ENCODE measurements at regions not wholly inside any gene's neighbourhood (a gene's known extent, or its start where the extent isn't known, plus 50 kb on each side); places are given as distances from the start of the nearest gene placed in this dataset.

DNA sequence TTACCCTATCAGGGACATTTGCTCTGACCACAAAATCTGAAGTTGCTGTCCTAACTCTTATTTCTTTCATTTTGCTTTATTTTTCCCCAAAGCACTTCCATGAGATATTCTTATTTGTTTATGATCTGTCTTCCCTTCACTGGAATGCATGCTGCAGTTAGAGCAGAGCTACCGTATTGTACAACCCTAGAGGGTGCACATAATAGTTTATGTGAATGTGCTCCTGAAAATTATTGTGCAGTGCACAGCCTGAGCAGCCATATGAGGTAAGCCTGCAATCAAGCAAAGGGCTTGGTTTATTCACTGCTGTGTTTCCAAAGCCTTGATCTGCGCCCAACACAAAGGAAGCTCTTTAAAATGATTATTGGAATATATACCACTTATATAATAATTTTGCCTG lies 120.3 kb upstream of the CADPS start:
- TF ChIP-seq POLR2AphosphoS5 (IDR thresholded peaks at IDR 0.05; ENCODE audit: low read depth, low read length) (no peak), TAF1 (IDR thresholded peaks at IDR 0.05; ENCODE audit: low read depth, low read length) (no peak), POU2F2 (IDR thresholded peaks at IDR 0.05; ENCODE audit: low read depth, low read length) (no peak), POLR2A (IDR thresholded peaks at IDR 0.05; ENCODE audit: low read depth, low read length) (no peak), PAX5 (IDR thresholded peaks at IDR 0.05; ENCODE audit: insufficient read depth, low read length, severe bottlenecking) (no peak)
- DNase-seq (ENCODE audit: insufficient read length, low spot score) (no peak), FAIRE-seq (no peak)

DNA sequence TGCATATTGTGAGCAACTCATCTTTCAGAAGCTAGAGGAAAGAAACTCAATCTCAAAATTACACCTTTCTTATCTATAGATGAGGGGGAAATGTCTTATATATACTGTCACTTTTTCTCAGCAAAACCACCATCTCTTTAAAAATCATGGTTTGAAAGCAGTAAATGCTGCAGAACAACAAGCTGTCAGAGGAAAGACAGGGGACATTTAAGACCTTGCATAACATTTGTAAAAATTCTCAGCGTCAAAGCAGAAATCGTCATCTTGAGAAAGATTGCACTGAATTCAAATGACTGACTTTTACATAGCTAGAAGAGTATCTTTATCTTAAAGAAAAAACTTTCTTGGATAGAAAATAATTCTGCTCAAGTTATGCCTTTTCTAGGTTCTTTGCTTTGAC lies 122.2 kb upstream of the CADPS start:
- no peak for FAIRE-seq
- DNase-seq (ENCODE audit: insufficient read length, low spot score) = no peak
- TF ChIP-seq POLR2AphosphoS5 (IDR thresholded peaks at IDR 0.05; ENCODE audit: low read depth, low read length) (no peak), PAX5 (IDR thresholded peaks at IDR 0.05; ENCODE audit: insufficient read depth, low read length, severe bottlenecking) (no peak), POU2F2 (IDR thresholded peaks at IDR 0.05; ENCODE audit: low read depth, low read length) (no peak), TAF1 (IDR thresholded peaks at IDR 0.05; ENCODE audit: low read depth, low read length) (no peak), POLR2A (IDR thresholded peaks at IDR 0.05; ENCODE audit: low read depth, low read length) (no peak), SPI1 (IDR thresholded peaks at IDR 0.05; ENCODE audit: low read depth, low read length) (no peak)

DNA sequence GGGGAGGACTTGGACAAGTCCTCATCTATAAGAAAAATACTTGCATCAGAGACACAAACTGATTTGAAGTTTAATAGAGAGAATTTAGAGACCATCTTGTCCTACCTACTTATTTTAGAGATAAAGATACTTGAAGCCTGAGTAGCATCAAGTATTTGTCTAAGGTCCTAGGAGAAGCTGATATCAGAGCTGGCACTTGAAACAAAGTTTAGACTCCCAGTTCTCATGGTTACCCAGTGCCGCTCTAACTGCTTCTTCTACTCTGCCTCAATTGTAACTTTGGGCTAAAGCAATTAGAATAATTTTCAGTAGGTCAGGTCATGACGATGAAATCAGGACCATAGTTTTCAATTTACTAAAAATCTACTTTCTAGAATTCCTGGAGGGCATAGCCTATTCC lies 123.9 kb upstream of the CADPS start:
- TF ChIP-seq POLR2A (IDR thresholded peaks at IDR 0.05; ENCODE audit: low read depth, low read length) (no peak), POLR2AphosphoS5 (IDR thresholded peaks at IDR 0.05; ENCODE audit: low read depth, low read length) (no peak), POU2F2 (IDR thresholded peaks at IDR 0.05; ENCODE audit: low read depth, low read length) (no peak), TAF1 (IDR thresholded peaks at IDR 0.05; ENCODE audit: low read depth, low read length) (no peak), PAX5 (IDR thresholded peaks at IDR 0.05; ENCODE audit: insufficient read depth, low read length, severe bottlenecking) (no peak), SPI1 (IDR thresholded peaks at IDR 0.05; ENCODE audit: low read depth, low read length) (no peak)
- FAIRE-seq (no peak), DNase-seq (ENCODE audit: insufficient read length, low spot score) (no peak)

DNA sequence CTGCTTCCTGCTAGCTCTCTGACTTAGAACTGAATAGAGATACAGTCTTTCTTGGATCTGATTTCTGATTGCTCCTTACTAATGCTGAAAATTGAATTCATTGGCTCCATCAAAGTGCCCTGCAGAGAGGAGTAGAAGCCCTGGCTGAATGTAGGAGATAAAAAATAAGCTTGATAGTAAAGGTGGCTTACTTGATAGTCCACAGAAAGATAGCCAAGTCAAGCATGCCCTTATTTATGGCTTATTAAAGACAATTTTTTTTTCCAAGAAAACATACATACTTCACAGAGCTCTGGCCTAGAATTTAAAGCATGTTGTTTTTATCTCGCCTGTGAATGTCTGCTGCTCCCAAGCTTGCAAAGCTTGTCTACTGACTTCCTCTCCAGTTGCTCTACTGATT lies 124.6 kb upstream of the CADPS start:
- DNase-seq (ENCODE audit: insufficient read length, low spot score) (no peak), FAIRE-seq (no peak)
- TF ChIP-seq POLR2AphosphoS5 (IDR thresholded peaks at IDR 0.05; ENCODE audit: low read depth, low read length) (no peak), SPI1 (IDR thresholded peaks at IDR 0.05; ENCODE audit: low read depth, low read length) (no peak), TAF1 (IDR thresholded peaks at IDR 0.05; ENCODE audit: low read depth, low read length) (no peak), PAX5 (IDR thresholded peaks at IDR 0.05; ENCODE audit: insufficient read depth, low read length, severe bottlenecking) (no peak), POLR2A (IDR thresholded peaks at IDR 0.05; ENCODE audit: low read depth, low read length) (no peak)

DNA sequence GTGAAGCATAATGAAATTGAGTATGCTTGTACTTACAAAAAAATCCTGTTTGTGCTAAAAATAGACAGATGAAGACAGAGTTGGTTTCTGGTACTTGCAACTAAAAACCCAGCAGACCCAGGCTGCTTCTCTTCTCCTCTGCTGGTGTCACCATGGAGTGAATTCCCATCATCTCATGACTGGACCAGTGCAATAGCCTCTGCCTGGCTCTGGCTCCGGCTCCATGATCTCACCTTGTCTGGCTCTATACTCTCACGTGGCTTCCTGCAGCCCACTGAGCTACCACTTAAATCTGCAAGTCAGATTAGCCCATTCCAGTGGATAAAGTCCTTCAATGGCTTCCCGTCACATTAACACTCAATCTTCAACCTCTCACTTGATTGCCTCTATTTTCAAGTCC lies 129.2 kb upstream of the CADPS start:
- TF ChIP-seq POU2F2 (IDR thresholded peaks at IDR 0.05; ENCODE audit: low read depth, low read length) = no peak
- FAIRE-seq = no peak
- no peak for DNase-seq (ENCODE audit: insufficient read length, low spot score)

DNA sequence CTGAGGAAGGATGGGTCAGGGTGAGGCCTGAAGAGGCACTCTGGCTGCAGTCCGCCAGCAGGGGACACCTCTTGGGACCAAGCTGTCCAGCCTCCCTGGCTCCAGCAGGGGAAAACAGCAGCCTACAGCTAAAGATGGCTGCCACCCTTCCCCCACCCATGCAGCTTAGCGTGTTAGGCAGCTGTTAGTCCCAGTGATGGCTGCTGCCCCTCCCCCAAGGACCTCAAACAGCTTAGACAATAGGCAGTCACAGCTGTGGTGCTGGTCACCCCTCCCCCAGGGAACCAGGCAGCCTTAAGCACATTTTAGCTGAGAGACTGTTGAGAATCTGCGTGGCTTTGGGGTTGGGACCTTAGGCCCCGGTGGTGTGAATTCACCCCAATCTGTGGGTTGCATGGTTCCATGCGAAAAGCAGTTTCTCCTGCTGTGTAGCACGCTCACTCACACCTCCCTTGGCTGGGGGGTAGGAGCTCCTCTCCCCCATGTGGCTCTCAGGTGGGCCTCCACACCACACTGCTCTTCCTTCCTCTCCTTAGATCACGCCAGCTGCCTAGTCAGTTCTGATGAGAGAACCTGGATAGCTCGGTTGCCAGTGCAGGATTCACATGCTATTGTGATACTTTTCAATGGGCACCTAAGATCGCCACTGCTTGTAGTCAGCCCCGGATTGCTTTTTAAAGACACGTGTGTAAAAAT lies 140.5 kb upstream of the CADPS start:
- no peak for TF ChIP-seq POU2F2 (IDR thresholded peaks at IDR 0.05; ENCODE audit: low read depth, low read length)
- no peak for TF ChIP-seq PAX5 (IDR thresholded peaks at IDR 0.05; ENCODE audit: insufficient read depth, low read length, severe bottlenecking)

DNA sequence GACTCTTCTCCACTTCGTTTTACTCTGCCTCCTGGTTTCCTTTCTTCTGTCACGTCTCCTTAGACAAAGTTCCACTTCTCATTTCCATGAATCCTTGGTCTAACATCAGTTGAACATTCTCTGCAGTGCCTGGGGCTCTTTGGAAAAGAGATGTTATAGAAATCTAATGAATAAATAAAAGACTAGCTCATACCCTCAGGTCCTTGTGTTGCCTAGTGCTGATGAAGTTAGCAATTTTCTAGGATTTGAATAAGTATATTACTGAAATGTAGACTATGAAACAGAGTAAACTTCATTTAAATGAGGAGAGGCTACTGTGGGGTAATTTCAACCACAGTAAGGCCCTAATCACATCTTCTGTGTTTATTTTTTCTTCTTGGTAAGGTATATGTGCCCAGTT lies 146.9 kb upstream of the CADPS start:
- no peak for FAIRE-seq
- DNase-seq (ENCODE audit: insufficient read length, low spot score) = no peak
- no peak for TF ChIP-seq TAF1 (IDR thresholded peaks at IDR 0.05; ENCODE audit: low read depth, low read length)
- TF ChIP-seq PAX5 (IDR thresholded peaks at IDR 0.05; ENCODE audit: insufficient read depth, low read length, severe bottlenecking) = no peak
- no peak for TF ChIP-seq SPI1 (IDR thresholded peaks at IDR 0.05; ENCODE audit: low read depth, low read length)
- TF ChIP-seq POLR2A (IDR thresholded peaks at IDR 0.05; ENCODE audit: low read depth, low read length) = no peak
- no peak for TF ChIP-seq POU2F2 (IDR thresholded peaks at IDR 0.05; ENCODE audit: low read depth, low read length)
- no peak for TF ChIP-seq POLR2AphosphoS5 (IDR thresholded peaks at IDR 0.05; ENCODE audit: low read depth, low read length)

More for the DNA sequence above, 140.5 kb upstream of the CADPS start:
- FAIRE-seq (no peak), DNase-seq (ENCODE audit: insufficient read length, low spot score) (no peak)

DNA sequence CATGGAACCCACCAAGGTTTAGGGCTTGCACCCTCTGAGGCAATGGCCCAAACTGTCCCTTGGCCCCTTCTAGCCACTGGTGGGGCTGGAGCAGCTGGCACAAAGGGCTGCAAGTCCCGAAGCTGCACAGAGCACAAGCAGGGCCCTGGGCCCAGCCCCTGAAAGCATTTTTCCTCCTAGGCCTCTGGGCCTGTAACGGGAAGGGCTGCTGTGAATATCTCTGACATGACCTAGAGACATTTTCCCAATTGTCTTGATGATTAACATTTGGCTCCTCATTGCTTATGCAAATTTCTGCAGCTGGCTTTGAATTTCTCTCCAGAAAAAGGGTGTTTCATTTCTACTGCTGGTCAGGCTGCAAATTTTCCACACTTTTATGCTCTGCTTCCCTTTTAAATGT lies 151.5 kb upstream of the CADPS start:
- no peak for DNase-seq (ENCODE audit: insufficient read length, low spot score)
- TF ChIP-seq SPI1 (IDR thresholded peaks at IDR 0.05; ENCODE audit: low read depth, low read length) (no peak), POU2F2 (IDR thresholded peaks at IDR 0.05; ENCODE audit: low read depth, low read length) (no peak), PAX5 (IDR thresholded peaks at IDR 0.05; ENCODE audit: insufficient read depth, low read length, severe bottlenecking) (no peak), POLR2AphosphoS5 (IDR thresholded peaks at IDR 0.05; ENCODE audit: low read depth, low read length) (no peak), POLR2A (IDR thresholded peaks at IDR 0.05; ENCODE audit: low read depth, low read length) (no peak), TAF1 (IDR thresholded peaks at IDR 0.05; ENCODE audit: low read depth, low read length) (no peak)
- FAIRE-seq = no peak

DNA sequence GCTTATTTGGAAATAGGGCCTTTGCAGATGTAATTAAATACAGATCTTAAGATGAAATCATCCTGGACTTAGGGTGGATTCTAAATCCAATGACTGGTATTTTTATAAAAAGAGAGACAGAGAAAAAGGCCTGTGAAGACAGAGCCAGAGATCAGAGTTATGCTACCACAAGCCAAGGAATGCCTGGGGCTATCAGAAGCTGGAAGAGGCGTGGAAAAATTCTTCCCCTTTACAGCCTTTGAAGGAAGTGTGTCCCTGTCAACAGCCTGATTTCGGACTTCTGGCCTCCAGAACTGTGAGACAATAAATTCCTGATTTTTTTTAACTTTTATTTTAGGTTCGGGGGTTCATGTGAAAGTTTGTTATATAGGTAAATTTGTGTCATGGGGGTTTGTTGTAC lies 154.1 kb upstream of the CADPS start:
- FAIRE-seq (no peak), DNase-seq (ENCODE audit: insufficient read length, low spot score) (no peak)
- TF ChIP-seq POLR2AphosphoS5 (IDR thresholded peaks at IDR 0.05; ENCODE audit: low read depth, low read length) = no peak
- TF ChIP-seq PAX5 (IDR thresholded peaks at IDR 0.05; ENCODE audit: insufficient read depth, low read length, severe bottlenecking) = no peak
- no peak for TF ChIP-seq POU2F2 (IDR thresholded peaks at IDR 0.05; ENCODE audit: low read depth, low read length)
- TF ChIP-seq SPI1 (IDR thresholded peaks at IDR 0.05; ENCODE audit: low read depth, low read length) = no peak
- no peak for TF ChIP-seq TAF1 (IDR thresholded peaks at IDR 0.05; ENCODE audit: low read depth, low read length)
- TF ChIP-seq POLR2A (IDR thresholded peaks at IDR 0.05; ENCODE audit: low read depth, low read length) = no peak

DNA sequence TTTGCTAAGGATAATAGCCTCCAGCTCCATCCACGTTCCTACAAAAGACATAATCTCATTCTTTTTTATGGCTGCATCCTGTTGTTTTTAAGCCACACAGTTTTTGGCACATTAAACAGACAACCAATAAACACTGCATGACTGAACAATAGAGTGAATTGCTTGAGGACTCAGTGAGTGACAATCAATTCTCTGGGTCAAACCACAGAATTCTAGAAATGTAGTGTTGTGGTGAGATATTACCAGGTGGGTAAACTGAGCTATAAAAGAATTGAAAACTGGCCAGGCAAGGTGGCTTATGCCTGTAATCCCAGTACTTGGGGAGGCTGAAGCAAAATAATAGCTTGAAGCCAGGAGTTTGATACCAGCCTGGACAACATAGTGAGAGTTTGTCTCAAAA lies 154.7 kb upstream of the CADPS start:
- DNase-seq (ENCODE audit: insufficient read length, low spot score) = no peak
- no peak for FAIRE-seq
- no peak for TF ChIP-seq SPI1 (IDR thresholded peaks at IDR 0.05; ENCODE audit: low read depth, low read length)
- no peak for TF ChIP-seq TAF1 (IDR thresholded peaks at IDR 0.05; ENCODE audit: low read depth, low read length)
- TF ChIP-seq PAX5 (IDR thresholded peaks at IDR 0.05; ENCODE audit: insufficient read depth, low read length, severe bottlenecking) = no peak
- no peak for TF ChIP-seq POLR2AphosphoS5 (IDR thresholded peaks at IDR 0.05; ENCODE audit: low read depth, low read length)
- no peak for TF ChIP-seq POU2F2 (IDR thresholded peaks at IDR 0.05; ENCODE audit: low read depth, low read length)
- TF ChIP-seq POLR2A (IDR thresholded peaks at IDR 0.05; ENCODE audit: low read depth, low read length) = no peak
